T follicular helper cell (primary cell): ENCODE measurements at regions not wholly inside any gene's neighbourhood (a gene's known extent, or its start where the extent isn't known, plus 50 kb on each side); places are given as distances from the start of the nearest gene placed in this dataset.

Experiments used
- DNase-seq: peaks from one replicate; pipeline ENCODE4 v3.0.0-alpha.2; 2020; ENCODE audit warnings: low read depth

DNA sequence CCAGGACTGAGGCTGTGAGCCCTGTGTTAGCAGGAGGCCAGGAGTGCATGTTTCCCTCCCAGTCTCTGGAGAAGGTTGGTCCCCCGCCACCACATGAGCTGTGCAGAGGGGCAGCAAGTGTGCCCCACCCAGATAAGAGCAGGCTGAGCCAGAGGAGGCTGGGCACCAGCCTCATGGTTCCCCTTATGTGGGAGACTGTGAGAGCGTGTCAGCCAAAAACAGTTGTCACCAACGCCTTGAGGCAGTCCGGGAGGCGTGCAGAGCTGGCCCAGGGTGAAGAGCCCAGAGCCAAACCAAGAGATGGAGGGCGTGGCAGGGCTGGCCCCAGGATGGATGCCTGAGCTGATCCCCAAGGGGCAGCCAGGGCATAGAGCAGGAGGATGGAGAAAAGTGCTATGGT is 128.7 kb upstream of the GLI2 start:
- DNase-seq: no peak

DNA sequence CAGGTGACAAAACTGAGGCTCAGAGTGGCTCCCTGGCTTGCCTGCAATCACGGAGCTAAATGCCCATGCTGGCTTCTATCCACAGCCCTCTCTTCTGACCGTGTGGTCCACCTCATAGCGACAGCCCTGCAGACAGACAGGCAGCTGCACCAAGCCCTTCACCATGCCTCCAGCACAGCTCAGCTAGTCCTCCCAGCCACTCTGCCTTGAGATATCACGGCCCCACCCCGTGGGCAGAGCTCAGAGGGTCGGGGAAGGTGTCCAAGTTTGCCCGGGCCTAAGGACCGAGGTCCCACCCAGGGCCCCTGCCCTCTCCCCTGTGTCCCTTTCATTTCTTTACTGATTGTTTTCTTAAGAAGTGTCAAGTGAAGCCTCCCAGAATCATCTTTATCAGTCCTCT is 128.2 kb upstream of the GLI2 start:
- DNase-seq: no peak

DNA sequence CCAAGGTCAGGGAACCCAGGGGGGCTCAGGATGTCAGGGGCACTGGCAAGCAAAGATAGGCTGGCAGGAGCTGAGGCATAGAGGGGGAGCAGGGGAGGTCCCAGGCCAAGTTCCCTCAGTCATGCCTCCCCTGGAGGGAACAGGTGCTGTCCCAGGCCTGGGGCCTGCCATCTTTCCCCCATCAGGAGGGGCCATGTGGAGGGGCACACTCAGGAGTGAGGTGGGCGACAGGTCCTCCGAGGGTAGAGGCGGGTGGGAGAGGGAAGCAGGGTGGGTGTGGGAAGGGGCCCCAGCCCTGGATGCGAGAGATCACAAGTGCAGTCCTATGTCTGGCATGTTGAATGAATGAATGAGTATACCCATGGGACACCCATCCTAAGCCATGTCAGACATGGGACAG is 127.7 kb upstream of the GLI2 start:
- DNase-seq: no peak

DNA sequence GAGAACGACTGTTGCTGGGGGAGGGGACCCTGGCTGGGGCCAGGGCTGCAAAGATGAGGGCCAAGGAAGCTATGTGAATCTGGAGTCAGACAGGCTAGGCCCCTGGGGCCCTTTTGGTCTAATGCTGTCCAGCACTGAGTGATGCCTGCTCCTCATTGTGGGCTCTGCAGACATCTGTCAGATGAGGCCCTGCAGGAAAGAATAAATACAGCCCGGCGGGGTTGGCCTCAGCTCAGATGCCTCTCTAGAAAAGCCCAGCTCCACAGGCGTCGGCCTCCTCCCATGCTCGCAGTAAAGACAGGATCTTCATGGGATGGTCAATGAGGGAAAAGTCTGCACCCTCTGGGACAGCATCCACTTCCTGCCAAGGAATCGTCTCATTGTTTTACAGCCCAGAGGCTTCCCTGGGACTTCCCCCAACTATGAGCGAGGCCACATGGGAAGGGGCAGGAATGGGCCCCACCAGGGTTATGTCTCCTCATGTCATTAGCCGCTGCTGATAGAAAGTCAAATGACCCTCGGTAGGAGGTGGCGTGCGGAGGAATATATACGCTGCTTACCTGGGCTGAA is 125.8 kb upstream of the GLI2 start:
- DNase-seq: no peak

DNA sequence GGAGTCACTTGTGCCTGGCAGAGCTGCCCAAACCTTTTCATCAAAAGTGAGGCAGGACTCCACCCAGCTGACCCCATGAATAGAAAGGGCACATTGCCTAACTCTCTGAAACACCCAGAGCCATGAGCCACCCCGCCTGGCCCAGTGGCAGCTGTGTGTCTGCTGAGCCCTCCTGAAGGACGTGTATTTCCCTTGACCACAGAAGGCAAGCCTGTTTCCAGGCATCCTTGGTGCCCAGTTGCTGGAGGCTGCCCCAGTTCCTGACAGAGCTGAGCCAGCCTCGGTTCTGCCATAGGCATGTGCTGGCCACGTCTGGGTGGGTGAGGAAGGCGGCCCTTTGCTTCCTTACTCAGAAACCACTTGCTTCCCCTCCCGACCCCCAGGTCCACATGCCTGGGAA is 124.7 kb upstream of the GLI2 start:
- no peak for DNase-seq

DNA sequence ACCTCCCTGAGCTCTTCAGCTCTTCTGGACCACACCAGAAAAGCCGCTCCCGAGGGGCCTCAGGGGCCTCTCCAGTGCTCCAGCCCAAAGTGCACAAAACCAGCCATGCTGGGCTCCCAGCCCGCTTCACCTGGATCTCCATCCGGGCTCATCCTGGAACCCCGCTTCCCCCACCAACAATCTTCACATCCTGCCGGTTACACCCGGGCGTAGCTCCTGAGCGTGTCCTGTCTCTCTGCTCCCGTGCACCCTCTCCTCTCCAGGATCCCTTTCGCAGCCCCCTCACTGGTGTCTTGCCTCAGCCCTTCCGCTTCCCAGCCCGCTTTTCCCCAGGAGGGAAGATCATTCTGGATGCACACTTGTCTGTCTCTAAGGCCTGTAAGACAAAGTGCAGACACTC is 123.7 kb upstream of the GLI2 start:
- no peak for DNase-seq

DNA sequence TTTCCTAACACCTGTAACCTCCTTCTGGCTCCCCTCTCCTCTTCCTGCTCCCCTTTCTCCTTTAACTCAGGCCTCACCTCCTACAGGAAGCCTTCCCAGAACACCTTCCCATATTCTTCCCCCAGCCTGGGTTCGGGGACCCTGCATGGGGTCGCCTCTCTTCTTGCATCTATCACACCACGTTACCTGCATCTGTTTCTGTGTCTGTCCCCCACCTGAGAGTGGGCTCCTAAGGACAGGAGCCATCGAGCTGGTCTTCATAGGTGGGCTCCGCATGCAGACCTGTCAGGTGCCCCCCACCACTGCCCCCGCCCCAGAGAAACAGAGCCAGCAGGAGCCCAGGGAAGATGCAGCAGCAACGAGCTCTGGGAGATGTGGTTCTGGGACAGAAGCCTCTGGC is 123.2 kb upstream of the GLI2 start:
- no peak for DNase-seq

DNA sequence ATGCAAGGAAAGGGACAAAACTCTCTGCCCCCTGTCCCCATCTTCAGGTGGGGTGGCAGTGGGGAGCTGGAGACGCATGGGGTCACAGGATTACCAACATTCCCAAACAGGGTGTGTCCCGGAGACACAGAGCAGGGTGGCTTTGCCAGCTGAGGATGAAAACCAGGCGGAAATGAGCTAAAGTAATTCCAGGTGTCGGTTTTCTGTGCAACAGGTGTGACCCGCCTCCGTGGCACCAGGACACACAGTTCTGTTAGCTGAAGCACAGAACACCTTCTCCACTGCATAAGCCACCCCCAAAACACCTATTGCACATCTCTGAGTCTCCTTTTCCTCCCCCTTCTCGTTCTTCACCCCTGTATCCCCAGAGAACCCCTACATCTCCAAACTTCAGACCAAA is 122.7 kb upstream of the GLI2 start:
- no peak for DNase-seq

DNA sequence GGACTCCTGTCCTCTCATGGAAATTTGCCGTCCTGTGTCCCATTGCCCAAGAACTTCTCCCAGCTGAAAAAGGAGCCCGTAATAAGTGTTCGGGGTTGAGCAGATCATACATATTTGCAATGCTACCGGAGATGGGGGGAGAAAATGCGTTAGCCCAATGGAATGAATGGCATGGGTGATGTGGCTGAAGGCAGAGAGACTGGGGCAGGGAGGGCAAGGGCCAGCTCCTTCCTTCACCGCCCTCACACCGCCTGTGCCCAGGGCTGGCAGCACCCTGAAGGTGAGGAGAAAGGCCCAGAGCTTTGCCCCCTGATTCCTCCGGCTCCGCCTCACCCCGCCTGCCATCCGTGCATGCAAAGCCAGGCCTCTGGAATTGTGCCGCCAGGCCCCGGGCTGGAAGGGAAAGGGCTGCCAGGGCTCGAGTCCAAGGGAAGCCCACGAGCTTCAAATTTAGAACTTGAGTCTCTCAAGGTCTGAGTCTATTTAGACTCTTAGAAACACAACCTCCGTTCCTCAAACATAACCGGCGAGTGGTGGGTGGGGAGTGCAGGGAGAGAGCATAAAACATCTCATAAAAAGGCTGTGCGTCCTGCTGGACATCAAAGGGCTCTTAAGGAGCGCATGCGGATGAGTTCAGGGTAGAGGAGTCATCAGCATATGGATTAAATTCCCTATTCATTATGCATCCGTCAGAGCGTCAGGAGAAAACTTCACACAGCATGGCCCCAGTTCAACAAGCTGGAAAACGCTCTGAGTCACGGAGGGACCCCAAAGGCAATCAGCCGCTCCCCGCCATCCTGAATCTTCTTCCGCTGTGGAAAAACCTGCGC is 121.7 kb upstream of the GLI2 start:
- no peak for DNase-seq

DNA sequence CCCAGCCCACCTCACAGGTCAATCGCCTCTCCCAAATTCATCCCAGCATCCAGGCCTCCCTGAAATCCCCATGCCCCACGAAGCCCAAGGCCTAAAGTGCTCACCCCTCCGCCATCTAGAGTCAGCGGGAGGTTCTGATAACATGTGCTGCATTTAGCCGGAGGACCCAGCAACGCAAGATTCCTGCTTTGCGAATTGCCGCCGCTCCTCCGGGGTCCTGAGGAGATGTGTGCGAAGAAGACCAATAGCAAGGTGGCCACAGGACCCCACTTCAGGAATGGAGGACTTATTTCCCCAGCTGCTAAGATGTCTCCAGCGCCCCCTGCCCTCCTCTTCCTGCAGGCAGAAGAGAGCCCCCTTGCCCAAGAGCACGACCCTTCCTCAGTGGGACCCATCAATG is 120.8 kb upstream of the GLI2 start:
- no peak for DNase-seq

DNA sequence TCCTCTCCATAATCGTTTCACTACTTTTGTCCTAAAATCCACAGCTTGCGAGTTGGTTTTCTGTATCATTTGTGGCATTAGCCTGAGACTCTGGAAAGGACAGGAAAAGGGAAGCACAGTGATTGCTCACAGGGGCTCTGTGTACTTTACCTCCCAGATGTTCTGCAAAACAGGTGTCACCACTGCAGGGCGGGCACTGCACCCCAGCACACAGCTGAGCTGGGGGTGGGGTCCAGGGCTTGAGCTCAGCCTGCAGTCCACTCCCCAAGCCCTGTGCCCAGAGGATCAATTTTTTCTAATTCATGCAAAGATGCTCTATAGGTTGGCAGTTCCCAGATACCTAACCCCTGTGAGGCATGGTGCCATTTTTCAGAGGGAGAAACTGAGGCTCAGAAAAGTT is 119.4 kb upstream of the GLI2 start:
- no peak for DNase-seq

DNA sequence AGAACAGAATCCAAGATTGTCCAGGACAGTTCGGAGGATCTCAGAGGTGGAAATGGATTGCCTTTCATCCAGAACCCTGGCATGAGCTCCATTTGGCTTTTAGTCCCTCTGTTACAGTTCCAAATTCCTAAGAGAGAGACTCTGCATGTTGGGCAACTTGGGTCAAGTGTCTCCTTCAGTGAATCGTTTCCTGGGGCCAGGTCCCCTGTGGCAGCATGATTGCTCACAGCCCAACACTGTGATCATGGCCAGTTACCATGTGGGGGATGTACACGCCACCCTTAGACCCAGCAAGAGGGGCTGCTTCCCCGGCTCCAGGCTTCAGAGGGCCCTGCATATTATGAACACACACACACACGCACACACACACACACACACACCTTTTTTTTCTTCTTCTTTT is 118.6 kb upstream of the GLI2 start:
- no peak for DNase-seq

DNA sequence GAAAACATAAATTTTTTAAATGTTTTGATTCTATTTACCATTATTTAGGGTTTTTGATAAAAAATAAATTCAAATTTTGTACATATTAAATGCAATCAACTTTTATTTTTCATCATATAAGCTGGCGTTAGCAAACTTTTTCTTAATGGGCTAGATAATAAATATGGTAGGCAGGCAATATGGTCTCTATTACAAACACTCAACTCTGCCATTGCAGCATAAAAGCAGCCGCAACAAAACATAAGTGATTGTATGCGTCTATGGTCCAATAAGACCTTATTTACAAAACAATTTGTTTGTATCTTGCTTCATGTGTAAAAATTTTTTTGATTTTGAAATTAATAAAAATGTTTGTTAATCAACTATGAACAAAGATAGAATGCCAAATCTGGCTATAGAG is 116.8 kb upstream of the GLI2 start:
- DNase-seq: no peak

DNA sequence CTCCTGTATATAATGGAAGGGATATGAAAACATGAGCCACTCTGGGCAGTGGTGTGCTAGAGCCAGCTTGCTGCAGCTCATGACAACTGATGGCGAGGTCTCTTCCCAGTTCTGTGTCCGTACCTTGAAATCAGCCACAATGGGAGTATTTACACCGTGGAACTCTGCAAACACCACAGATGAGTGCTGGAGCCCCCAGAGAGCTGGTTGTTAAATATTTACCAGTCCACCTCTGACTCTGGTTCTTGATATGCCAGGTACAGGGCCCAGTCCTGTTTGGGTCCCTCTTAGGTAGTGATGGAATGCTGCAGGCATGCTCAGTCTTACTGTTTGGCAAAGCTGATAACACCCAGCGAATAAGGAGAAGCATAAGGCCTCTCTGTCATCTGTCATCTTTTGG is 116.1 kb upstream of the GLI2 start:
- no peak for DNase-seq

DNA sequence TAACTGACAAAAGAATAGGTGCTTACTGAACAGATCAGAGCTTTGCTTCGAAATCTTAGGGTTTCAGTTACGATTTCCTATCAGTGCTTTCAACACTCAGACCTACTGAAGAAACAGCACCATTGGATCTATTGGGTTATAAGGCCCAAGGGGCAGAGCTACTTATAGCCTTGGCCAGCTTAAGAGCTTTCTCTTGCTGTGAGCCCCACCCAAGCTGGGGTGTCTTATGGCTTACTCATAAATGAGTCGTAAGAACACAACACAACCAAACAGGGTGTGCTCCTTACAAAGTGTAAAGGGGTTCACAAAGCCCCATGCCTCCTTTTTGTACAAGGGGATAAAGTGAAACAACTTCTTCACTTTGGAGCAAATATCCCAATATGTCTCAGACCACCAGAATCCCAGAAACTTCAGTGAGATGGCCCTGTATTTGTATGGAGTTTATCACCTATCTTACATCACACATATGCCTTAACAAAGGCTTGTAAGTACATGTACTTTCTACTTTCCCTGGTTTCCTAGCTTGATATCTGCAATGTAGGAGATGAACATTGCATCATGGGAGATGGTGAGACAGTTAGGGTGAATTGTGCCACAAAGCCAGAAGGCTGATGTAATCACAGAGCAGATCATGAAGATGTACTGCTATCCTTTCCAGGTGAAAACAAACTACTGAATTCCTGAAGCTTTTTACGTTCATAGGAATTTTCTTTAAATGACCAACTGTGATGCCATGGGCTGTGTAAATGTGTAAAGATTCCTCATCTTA is 115.5 kb upstream of the GLI2 start:
- DNase-seq: no peak

DNA sequence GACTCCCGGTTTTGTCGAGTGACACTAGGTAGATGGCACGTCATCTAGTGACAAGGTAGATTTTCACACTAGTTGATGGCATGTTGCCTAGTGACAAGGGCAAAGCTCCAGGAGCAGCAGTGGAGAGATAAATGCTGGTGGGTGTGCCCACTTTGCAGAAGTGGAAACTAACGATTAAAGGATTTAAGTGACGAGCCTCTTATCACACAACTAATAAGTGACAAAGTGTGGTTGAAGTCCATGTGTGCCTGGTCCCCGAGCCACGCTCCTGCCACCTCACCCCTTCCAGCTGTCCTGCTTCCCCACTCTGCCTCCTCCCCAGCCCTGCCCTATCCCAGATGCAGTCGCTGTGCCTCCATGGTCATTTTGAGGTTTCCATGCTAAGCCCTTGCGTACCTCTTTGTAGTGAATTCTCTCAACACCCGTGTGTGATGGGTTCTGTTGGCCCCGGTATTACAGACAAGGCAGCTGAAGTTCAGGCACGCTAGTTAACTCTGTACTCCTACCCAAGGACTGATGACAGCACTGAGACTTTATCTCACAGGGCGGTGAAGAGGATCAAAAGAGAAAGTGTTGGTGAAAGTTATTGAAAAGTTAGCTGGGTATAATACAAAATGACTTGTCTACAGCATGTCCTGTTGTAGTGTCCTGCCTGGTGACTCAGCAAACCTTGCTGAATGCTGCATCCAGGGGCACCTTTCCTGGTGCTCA is 113.4 kb upstream of the GLI2 start:
- no peak for DNase-seq

DNA sequence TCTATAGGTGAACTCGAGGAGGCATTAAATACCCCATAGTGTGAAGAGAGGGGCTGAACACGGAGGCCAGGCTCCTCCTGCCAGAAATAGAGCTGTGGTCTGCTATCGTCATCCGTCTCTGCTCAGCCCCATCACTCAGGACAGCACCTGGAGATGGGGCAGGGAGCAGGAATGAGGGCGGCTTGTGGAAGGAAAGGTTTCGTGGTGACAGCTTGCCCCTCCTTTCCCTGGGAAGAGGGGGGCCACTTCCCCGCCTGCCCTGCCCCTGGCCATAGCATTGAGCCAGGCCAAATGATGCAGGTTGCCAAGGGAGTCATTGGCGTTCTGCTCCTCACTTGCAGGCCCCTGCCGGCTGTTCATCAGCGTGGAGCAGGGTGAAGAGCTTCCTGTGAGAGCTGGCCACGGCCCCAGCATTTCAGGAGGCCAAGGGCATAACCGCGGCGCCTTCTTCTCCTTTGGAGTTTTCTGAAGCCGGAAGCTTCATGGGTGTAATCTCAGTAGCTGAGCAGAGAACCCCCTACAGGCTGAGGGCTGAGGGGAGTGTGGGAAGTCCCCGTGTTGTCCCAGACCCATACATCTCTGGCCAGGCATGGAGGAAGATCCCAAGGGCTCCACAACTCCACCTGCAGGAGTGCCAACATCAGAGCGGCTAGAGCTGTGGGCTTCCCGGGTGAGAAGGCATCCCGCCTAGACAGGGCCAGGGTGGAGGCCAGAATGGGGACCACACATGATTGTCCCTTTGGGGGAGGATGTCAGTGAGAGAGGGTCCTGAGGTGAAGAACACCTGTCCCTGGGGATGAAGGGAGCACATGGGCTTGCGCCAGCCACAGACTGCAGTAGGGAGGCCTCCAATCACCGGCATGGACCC is 112.5 kb upstream of the GLI2 start:
- DNase-seq: no peak

DNA sequence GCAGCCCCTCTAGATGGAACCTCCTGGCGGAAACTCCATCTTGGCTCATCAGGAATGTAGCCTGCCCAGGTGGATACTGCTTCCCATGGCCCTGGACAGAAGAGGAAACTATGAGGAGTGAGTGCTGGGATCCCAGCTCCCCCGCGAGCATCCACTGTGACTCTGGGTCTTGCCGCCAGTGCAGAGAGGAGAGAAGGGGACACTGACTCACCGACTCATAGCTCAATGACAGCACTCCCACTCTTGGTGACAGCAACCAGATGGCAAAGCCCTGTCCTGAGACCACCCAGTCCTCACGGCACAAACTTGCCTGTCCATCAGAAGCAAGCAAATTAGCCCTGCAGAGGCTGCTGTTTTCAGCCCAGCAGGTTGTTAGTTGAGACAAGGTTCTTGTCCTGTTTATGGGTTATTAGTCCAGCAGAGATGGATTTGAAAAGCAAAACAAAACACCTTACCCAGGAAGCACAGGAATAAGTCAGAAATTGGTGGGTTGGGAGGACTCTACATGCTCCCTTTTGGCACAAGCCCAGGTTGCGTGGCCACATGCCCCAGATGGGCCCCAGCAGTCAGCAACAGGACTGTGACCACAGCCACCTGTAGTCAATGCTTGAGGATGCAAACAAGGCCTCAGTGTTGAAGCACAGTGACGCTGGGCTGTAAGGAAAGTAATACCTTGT is 111.5 kb upstream of the GLI2 start:
- no peak for DNase-seq

DNA sequence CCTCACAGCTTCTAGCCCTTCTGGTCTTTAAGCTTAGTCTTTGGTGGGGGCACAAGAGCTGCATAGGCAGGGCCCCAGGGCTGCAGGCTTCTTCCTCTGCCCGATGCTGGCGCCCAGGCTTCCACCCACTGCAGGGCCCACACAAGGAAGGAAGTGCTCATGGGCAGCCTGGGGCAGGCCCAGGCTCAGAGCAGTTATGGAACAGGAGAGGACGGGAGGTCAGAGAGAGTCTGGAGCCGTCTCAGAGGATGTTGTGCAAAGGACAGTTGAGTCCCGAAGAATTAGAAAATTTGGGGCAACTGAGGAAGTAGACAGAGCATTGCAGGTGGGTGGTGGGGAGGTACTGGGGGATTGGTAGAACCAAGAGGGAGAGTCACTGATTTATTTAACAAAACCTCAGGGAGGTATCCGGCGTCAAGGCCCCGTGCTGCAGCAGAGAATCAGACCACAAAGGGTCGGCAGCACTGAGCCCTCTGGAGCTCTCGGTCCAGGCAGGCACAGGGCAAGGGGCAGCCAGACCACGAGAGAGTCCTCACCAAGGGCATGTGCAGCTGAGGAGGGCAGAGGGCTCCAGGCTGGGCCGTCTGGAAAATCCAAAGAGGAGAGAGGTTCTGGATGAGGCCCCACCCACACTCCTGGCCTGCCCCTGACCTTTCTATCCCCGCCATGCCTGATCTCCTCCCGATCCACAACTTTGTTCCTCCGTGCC is 110.8 kb upstream of the GLI2 start:
- no peak for DNase-seq

DNA sequence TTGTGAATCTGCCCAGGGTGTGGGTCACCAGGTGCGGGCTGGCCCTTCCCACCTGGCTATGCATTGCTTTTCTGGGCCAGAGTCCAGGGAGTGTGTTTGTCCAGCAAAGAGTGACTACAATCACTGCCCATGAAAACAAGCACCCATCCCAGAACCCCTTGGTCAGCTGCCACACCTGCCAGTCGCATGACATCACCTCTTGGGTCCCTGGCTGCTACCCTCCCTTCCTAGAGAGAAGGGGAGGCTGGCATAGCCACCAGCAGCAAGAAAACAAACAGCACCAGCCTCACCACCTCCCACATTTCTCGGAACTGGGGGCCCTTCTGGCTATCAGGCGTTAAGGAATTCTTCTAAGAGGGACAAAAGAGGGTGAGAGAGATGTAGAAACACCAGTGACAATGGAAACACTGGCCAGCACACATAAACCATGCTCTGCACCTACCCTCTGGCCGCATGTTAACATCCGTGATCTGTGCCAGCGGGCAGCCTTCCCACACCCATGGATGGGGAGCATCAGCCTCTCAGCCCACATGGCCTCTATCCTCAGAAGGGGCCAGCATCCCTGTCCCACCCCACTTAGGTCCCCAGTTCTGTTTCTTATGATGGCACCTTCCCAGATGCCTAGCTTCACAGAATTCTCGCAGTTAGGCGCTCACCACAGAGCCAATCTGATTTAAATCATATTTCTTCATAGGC is 109.7 kb upstream of the GLI2 start:
- DNase-seq: no peak
